ENCODE measurements at regions not wholly inside any gene's neighbourhood (a gene's known extent, or its start where the extent isn't known, plus 50 kb on each side); places are given as distances from the start of the nearest gene placed in this dataset.

- no peak overlapping the region for H3K4me3 ChIP-seq
- H3K4me1 ChIP-seq = no peaks in the 10 kb centered on the region
- DNase-seq = no peak
- no peak overlapping the region for H3K9ac ChIP-seq (ENCODE audit: low read depth in 2 of 2, low read length in 2 of 2)
- no peak for TF ChIP-seq CTCF (IDR thresholded peaks at IDR 0.05)
- intact Hi-C loops (cut with DNase I) = no loop called here
- no peaks in the 10 kb centered on the region for H3K36me3 ChIP-seq
- no peaks in the 10 kb centered on the region for H3K9me3 ChIP-seq
- no peak overlapping the region for H3K27ac ChIP-seq
- no peaks in the 10 kb centered on the region for H3K27me3 ChIP-seq
These were observed 91.3 kb upstream of the GPR45 start for GRCh38 chr2:105150231-105150630.

- Histone ChIP-seq H3K9me3 (no peaks in the 10 kb centered on the region), H3K27ac (no peak overlapping the region), H3K9ac (ENCODE audit: low read depth in 2 of 2, low read length in 2 of 2) (no peak overlapping the region), H3K4me1 (no peaks in the 10 kb centered on the region), H3K27me3 (no peaks in the 10 kb centered on the region), H3K4me3 (no peak overlapping the region), H3K36me3 (no peaks in the 10 kb centered on the region)
- intact Hi-C loops (cut with DNase I) = no loop called here
- TF ChIP-seq CTCF (IDR thresholded peaks at IDR 0.05) = no peak
- no peak for DNase-seq
These were observed 87.3 kb upstream of the GPR45 start for GRCh38 chr2:105154119-105154818.

- H3K9me3 ChIP-seq = no peaks in the 10 kb centered on the region
- H3K27ac ChIP-seq = no peak overlapping the region
- H3K4me3 ChIP-seq = no peak overlapping the region
- no peaks in the 10 kb centered on the region for H3K36me3 ChIP-seq
- no peaks in the 10 kb centered on the region for H3K27me3 ChIP-seq
- no peak for DNase-seq
- H3K9ac ChIP-seq (ENCODE audit: low read depth in 2 of 2, low read length in 2 of 2) = no peak overlapping the region
- intact Hi-C loops (cut with DNase I) = no loop called here
- TF ChIP-seq CTCF (IDR thresholded peaks at IDR 0.05) = no peak
- H3K4me1 ChIP-seq = no peaks in the 10 kb centered on the region
These were observed 85.4 kb upstream of the GPR45 start for GRCh38 chr2:105156166-105156565.

GRCh38 chr2:105158002-105158401 is 83.5 kb upstream of the GPR45 start:
- Histone ChIP-seq H3K27ac (no peak overlapping the region), H3K36me3 (no peaks in the 10 kb centered on the region), H3K27me3 (no peaks in the 10 kb centered on the region), H3K4me1 (no peaks in the 10 kb centered on the region), H3K4me3 (no peak overlapping the region), H3K9ac (ENCODE audit: low read depth in 2 of 2, low read length in 2 of 2) (no peak overlapping the region), H3K9me3 (no peaks in the 10 kb centered on the region)
- no peak for TF ChIP-seq CTCF (IDR thresholded peaks at IDR 0.05)
- DNase-seq = no peak
- intact Hi-C loops (cut with DNase I) = no loop called here

- Histone ChIP-seq H3K9ac (ENCODE audit: low read depth in 2 of 2, low read length in 2 of 2) (no peak overlapping the region), H3K27ac (no peak overlapping the region), H3K4me3 (no peak overlapping the region), H3K4me1 (no peaks in the 10 kb centered on the region), H3K36me3 (no peaks in the 10 kb centered on the region), H3K27me3 (no peaks in the 10 kb centered on the region), H3K9me3 (no peaks in the 10 kb centered on the region)
- no peak for DNase-seq
- TF ChIP-seq CTCF (IDR thresholded peaks at IDR 0.05) = no peak
- intact Hi-C loops (cut with DNase I) = no loop called here
These were observed 74.9 kb upstream of the GPR45 start for GRCh38 chr2:105166688-105167087.
